HEK293 (cell line): ENCODE measurements at regions not wholly inside any gene's neighbourhood (a gene's known extent, or its start where the extent isn't known, plus 50 kb on each side); places are given as distances from the start of the nearest gene placed in this dataset.
"Not testable (repeated sequence)": the region's sequence is repeated elsewhere in the genome, so short reads cannot be mapped to it uniquely, and the experiment has no call there.

Source experiments
- CTCF ChIA-PET: fragments of 350-600 bp; formaldehyde crosslinking; extraction: SDS; loops from one replicate; lab custom pipeline; 2021; ENCODE audit warnings: antibody characterized with exemption; lab: Yijun Ruan, JAX
- POLR2A ChIA-PET: fragments of 300-600 bp; formaldehyde crosslinking; extraction: SDS; loops from one replicate; lab custom pipeline; 2020; ENCODE audit warnings: antibody characterized with exemption, inconsistent platforms; lab: Yijun Ruan, JAX
- H3K27ac ChIP-seq: fragments of 200-500 bp; sonication (Bioruptor generic); 2 replicates; pipeline ENCODE4 v1.5.1; 2014; ENCODE audit warnings: low read depth, low read length, control low read depth, inconsistent platforms; ENCODE audit errors: extremely low read depth
- H3K36me3 ChIP-seq, 2 experiments: fragments of 200-500 bp in 1 of 2; sonication (Bioruptor generic) in 1 of 2; 1 replicate in 1 of 2; 2 replicates in 1 of 2; pipeline ENCODE4 v1.5.1; 2014 to 2017; ENCODE audit warnings: inconsistent platforms in 2 of 2, low read length in 2 of 2; ENCODE audit not compliant: control insufficient read depth in 2 of 2, insufficient read depth in 1 of 2
- H3K4me1 ChIP-seq: fragments of 200-500 bp; sonication (Bioruptor generic); 2 replicates; pipeline ENCODE4 v1.5.1; 2014; ENCODE audit warnings: mild to moderate bottlenecking, low read length, inconsistent platforms; ENCODE audit not compliant: control insufficient read depth, insufficient read depth
- H3K4me3 ChIP-seq: 2 replicates; pipeline ENCODE4 v1.5.1; 2011; ENCODE audit warnings: low read depth, mild to moderate bottlenecking, control low read depth, low read length, moderate library complexity
- H3K9me3 ChIP-seq: fragments of 200-500 bp; sonication (Bioruptor generic); 2 replicates; pipeline ENCODE4 v1.5.1; 2014; ENCODE audit warnings: low read depth, low read length, inconsistent platforms; ENCODE audit not compliant: control insufficient read depth, insufficient read depth
- CTCF ChIP-seq: fragments of 450-650 bp; formaldehyde crosslinking; IDR thresholded peaks from 2 replicates; pipeline ENCODE4 v1.5.1; 2016; ENCODE audit warnings: missing biosample characterization, missing genetic modification characterization
- OVOL3 ChIP-seq: fragments of 450-650 bp; formaldehyde crosslinking; IDR thresholded peaks from 2 replicates; pipeline ENCODE4 v1.5.1; 2016; ENCODE audit warnings: missing biosample characterization, missing genetic modification characterization
- PATZ1 ChIP-seq: fragments of 450-650 bp; formaldehyde crosslinking; IDR thresholded peaks from 2 replicates; pipeline ENCODE4 v1.5.1; 2016; ENCODE audit warnings: missing biosample characterization, missing genetic modification characterization
- SP7 ChIP-seq: fragments of 450-650 bp; formaldehyde crosslinking; IDR thresholded peaks from 2 replicates; pipeline ENCODE4 v1.5.1; 2016; ENCODE audit warnings: missing biosample characterization, missing genetic modification characterization
- ZBTB6 ChIP-seq: fragments of 450-650 bp; formaldehyde crosslinking; IDR thresholded peaks from 2 replicates; pipeline ENCODE4 v1.5.1; 2017; ENCODE audit warnings: missing biosample characterization, missing genetic modification characterization
- ZFP3 ChIP-seq: fragments of 450-650 bp; formaldehyde crosslinking; IDR thresholded peaks from 2 replicates; pipeline ENCODE4 v1.5.1; 2016; ENCODE audit warnings: low read depth, missing biosample characterization, missing genetic modification characterization
- ZFP69B ChIP-seq: fragments of 450-650 bp; formaldehyde crosslinking; IDR thresholded peaks from 2 replicates; pipeline ENCODE4 v1.5.1; 2016; ENCODE audit warnings: missing biosample characterization, missing genetic modification characterization
- ZNF211 ChIP-seq: fragments of 450-650 bp; formaldehyde crosslinking; IDR thresholded peaks from 2 replicates; pipeline ENCODE4 v1.5.1; 2016; ENCODE audit warnings: low read depth, missing biosample characterization, missing genetic modification characterization
- ZNF214 ChIP-seq: fragments of 450-650 bp; formaldehyde crosslinking; IDR thresholded peaks from 2 replicates; pipeline ENCODE4 v1.5.1; 2017; ENCODE audit warnings: missing biosample characterization, mild to moderate bottlenecking, missing genetic modification characterization, borderline replicate concordance
- ZNF239 ChIP-seq: fragments of 450-650 bp; formaldehyde crosslinking; IDR thresholded peaks from 2 replicates; pipeline ENCODE4 v1.5.1; 2016; ENCODE audit warnings: missing biosample characterization, missing genetic modification characterization
- ZNF24 ChIP-seq: fragments of 450-650 bp; formaldehyde crosslinking; IDR thresholded peaks from 2 replicates; pipeline ENCODE4 v1.5.1; 2016; ENCODE audit warnings: missing biosample characterization, missing genetic modification characterization
- ZNF274 ChIP-seq, 2 experiments: fragments of 200-500 bp in 1 of 2; fragments of 450-650 bp in 1 of 2; sonication (Bioruptor generic) in 1 of 2; formaldehyde crosslinking in 1 of 2; IDR thresholded peaks; 2 replicates each; pipeline versions ENCODE4 v1.5.1 to v1.6.1; 2014 to 2016; ENCODE audit warnings: borderline replicate concordance in 1 of 2, inconsistent platforms in 1 of 2, low read length in 1 of 2, missing biosample characterization in 1 of 2, missing genetic modification characterization in 1 of 2
- ZNF335 ChIP-seq: fragments of 450-650 bp; formaldehyde crosslinking; conservative IDR thresholded peaks from 2 replicates; pipeline ENCODE4 v1.5.1; 2016; ENCODE audit warnings: missing biosample characterization, missing genetic modification characterization
- ZNF362 ChIP-seq: fragments of 450-650 bp; formaldehyde crosslinking; IDR thresholded peaks from 2 replicates; pipeline ENCODE4 v1.5.1; 2016; ENCODE audit warnings: missing biosample characterization, missing genetic modification characterization
- ZNF416 ChIP-seq: fragments of 450-650 bp; formaldehyde crosslinking; IDR thresholded peaks from 2 replicates; pipeline ENCODE4 v1.5.1; 2016; ENCODE audit warnings: missing biosample characterization, missing genetic modification characterization
- ZNF473 ChIP-seq: fragments of 450-650 bp; formaldehyde crosslinking; IDR thresholded peaks from 2 replicates; pipeline ENCODE4 v1.5.1; 2017; ENCODE audit warnings: missing biosample characterization, missing genetic modification characterization
- ZNF561 ChIP-seq: fragments of 450-650 bp; IDR thresholded peaks from 2 replicates; pipeline ENCODE4 v1.5.1; 2018; ENCODE audit warnings: missing biosample characterization, missing genetic modification characterization, borderline replicate concordance
- ZNF645 ChIP-seq: fragments of 450-650 bp; formaldehyde crosslinking; IDR thresholded peaks from 2 replicates; pipeline ENCODE4; 2016; ENCODE audit warnings: missing biosample characterization, missing genetic modification characterization
- ZNF658 ChIP-seq: fragments of 450-650 bp; formaldehyde crosslinking; IDR thresholded peaks from 2 replicates; pipeline ENCODE4; 2016; ENCODE audit warnings: missing biosample characterization, missing genetic modification characterization
- ZNF747 ChIP-seq: fragments of 450-650 bp; formaldehyde crosslinking; IDR thresholded peaks from 2 replicates; pipeline ENCODE4 v1.5.1; 2016; ENCODE audit warnings: missing biosample characterization, missing genetic modification characterization

GRCh38 chr9:100739208-100739607, 161.3 kb downstream of the CAVIN4 start:
- ChIA-PET CTCF (interaction anchor here (0.7 kb wide), 2 partner anchors 13 to 380 kb away, joined by 3 read pairs; no protein-coding TSS in a partner anchor), POLR2A (no interaction called here)
- Histone ChIP-seq H3K4me3 (no peak overlapping the region), H3K36me3 (no peaks in the 10 kb centered on the region), H3K9me3 (no peaks in the 10 kb centered on the region), H3K27ac (no peak overlapping the region), H3K4me1 (no peaks in the 10 kb centered on the region)
- TF ChIP-seq ZNF239 (tag by site-specific recombination): no peak

GRCh38 chr9:100739666-100740065, 161.8 kb downstream of the CAVIN4 start:
- TF ChIP-seq ZNF274 (IDR thresholded peaks at IDR 0.05; ENCODE audit: low read length) (no peak), ZNF274 (tag by site-specific recombination; IDR thresholded peaks at IDR 0.05; ENCODE audit: borderline replicate concordance) (no peak), ZFP69B (tag by site-specific recombination) (no peak), ZNF214 (no peak), ZFP3 (tag by site-specific recombination) (no peak), ZNF362 (tag by site-specific recombination) (no peak), SP7 (tag by site-specific recombination) (no peak)
- no peaks in the 10 kb centered on the region for H3K4me1 ChIP-seq
- POLR2A ChIA-PET: no interaction called here
- H3K36me3 ChIP-seq: no peaks in the 10 kb centered on the region
- CTCF ChIA-PET: interaction anchor here (0.7 kb wide), 1 partner anchor 379 kb away, joined by 3 read pairs; no protein-coding TSS in a partner anchor
- no peak overlapping the region for H3K4me3 ChIP-seq
- no peaks in the 10 kb centered on the region for H3K9me3 ChIP-seq
- H3K27ac ChIP-seq: no peak overlapping the region

- H3K27ac ChIP-seq, POLR2A ChIA-PET, H3K4me3 ChIP-seq, H3K9me3 ChIP-seq, H3K36me3 ChIP-seq, H3K4me1 ChIP-seq: not testable (repeated sequence)
- CTCF ChIA-PET: interaction anchor here (0.6 to 1.0 kb wide), 2 partner anchors 49 to 148 kb away, joined by 3 read pairs; no protein-coding TSS in a partner anchor
Observed at GRCh38 chr9:100748930-100749329, 171.1 kb downstream of the CAVIN4 start.

GRCh38 chr9:100756217-100756616, 178.3 kb downstream of the CAVIN4 start:
- POLR2A ChIA-PET: interaction anchor here (0.5 kb wide), 1 partner anchor 343 kb away, joined by 4 read pairs; no protein-coding TSS in a partner anchor
- no peak for TF ChIP-seq CTCF (tag by site-specific recombination)
- no peak for TF ChIP-seq ZNF645 (tag by site-specific recombination)
- TF ChIP-seq ZNF211: no peak
- no peak for TF ChIP-seq ZNF335
- no peak for TF ChIP-seq ZNF747 (tag by site-specific recombination)
- TF ChIP-seq ZNF416 (tag by site-specific recombination): no peak
- TF ChIP-seq ZNF561 (tag by site-specific recombination): no peak
- TF ChIP-seq OVOL3 (tag by site-specific recombination): no peak
- no peak for TF ChIP-seq PATZ1 (tag by site-specific recombination)
- no peak for TF ChIP-seq ZNF473 (tag by site-specific recombination)
- TF ChIP-seq ZNF274 (IDR thresholded peaks at IDR 0.05; ENCODE audit: low read length): no peak
- TF ChIP-seq ZNF274 (tag by site-specific recombination; IDR thresholded peaks at IDR 0.05; ENCODE audit: borderline replicate concordance): no peak
- TF ChIP-seq ZNF658 (tag by site-specific recombination): no peak
- no peak for TF ChIP-seq ZNF24
- no peak for TF ChIP-seq ZBTB6 (tag by site-specific recombination)

More at GRCh38 chr9:100756217-100756616, 178.3 kb downstream of the CAVIN4 start:
- no peak overlapping the region for H3K4me3 ChIP-seq
- CTCF ChIA-PET: no interaction called here
- no peak overlapping the region for H3K27ac ChIP-seq
- H3K4me1 ChIP-seq: no peaks in the 10 kb centered on the region
- no peaks in the 10 kb centered on the region for H3K9me3 ChIP-seq
- no peaks in the 10 kb centered on the region for H3K36me3 ChIP-seq
